Trophoblast cell (in vitro differentiated cells and primary cell): ENCODE measurements at regions not wholly inside any gene's neighbourhood (a gene's known extent, or its start where the extent isn't known, plus 50 kb on each side); places are given as distances from the start of the nearest gene placed in this dataset.

ENCODE experiments used
- DNase-seq, 2 donors: peaks; one replicate each; pipeline ENCODE4 v3.0.0-alpha.2; 2016
- H2AFZ ChIP-seq: 2 replicates; pipeline ENCODE4 v1.6.1; 2013; ENCODE audit warnings: low read length, moderate library complexity, mild to moderate bottlenecking; ENCODE audit not compliant: insufficient read depth, poor library complexity
- H2AK5ac ChIP-seq: 2 replicates; pipeline ENCODE4 v1.6.1; 2013; ENCODE audit warnings: mild to moderate bottlenecking, low read length
- H2BK120ac ChIP-seq: 2 replicates; pipeline ENCODE4 v1.6.1; 2013; ENCODE audit warnings: low read length, mild to moderate bottlenecking, moderate library complexity; ENCODE audit not compliant: insufficient read depth, poor library complexity
- H2BK12ac ChIP-seq: 2 replicates; pipeline ENCODE4 v1.6.1; 2013; ENCODE audit warnings: mild to moderate bottlenecking, low read length, moderate library complexity
- H2BK5ac ChIP-seq: 2 replicates; pipeline ENCODE4 v1.6.1; 2013; ENCODE audit warnings: low read length, low read depth, moderate library complexity, mild to moderate bottlenecking; ENCODE audit not compliant: poor library complexity
- H3K14ac ChIP-seq: 2 replicates; pipeline ENCODE4 v1.6.1; 2013; ENCODE audit warnings: mild to moderate bottlenecking, low read length
- H3K18ac ChIP-seq: 2 replicates; pipeline ENCODE4 v1.6.1; 2013; ENCODE audit warnings: mild to moderate bottlenecking, low read length
- H3K23ac ChIP-seq: 2 replicates; pipeline ENCODE4 v1.6.1; 2013; ENCODE audit warnings: low read length
- H3K27ac ChIP-seq: 2 replicates; pipeline ENCODE4 v1.5.1; 2013; ENCODE audit warnings: low read depth, mild to moderate bottlenecking, inconsistent platforms, low read length, moderate library complexity
- H3K27me3 ChIP-seq: 2 replicates; pipeline ENCODE4 v1.6.1; 2013; ENCODE audit warnings: inconsistent platforms, mild to moderate bottlenecking, low read length, moderate library complexity; ENCODE audit not compliant: insufficient read depth
- H3K36me3 ChIP-seq, 2 experiments: 1 replicate in 1 of 2; 2 replicates in 1 of 2; pipeline ENCODE4 v1.6.1; 2013; ENCODE audit warnings: low read length in 2 of 2, mild to moderate bottlenecking in 2 of 2, moderate library complexity in 1 of 2; ENCODE audit not compliant: insufficient read depth in 2 of 2, control insufficient read depth in 1 of 2
- H3K4ac ChIP-seq: 2 replicates; pipeline ENCODE4 v1.6.1; 2013; ENCODE audit warnings: low read depth, mild to moderate bottlenecking, low read length, moderate library complexity
- H3K4me1 ChIP-seq, 2 experiments: 1 replicate in 1 of 2; 2 replicates in 1 of 2; pipeline ENCODE4 v1.6.1; 2013; ENCODE audit warnings: low read length in 2 of 2, mild to moderate bottlenecking in 2 of 2, moderate library complexity in 1 of 2; ENCODE audit not compliant: insufficient read depth in 2 of 2, control insufficient read depth in 1 of 2
- H3K4me2 ChIP-seq: 2 replicates; pipeline ENCODE4 v1.6.1; 2013; ENCODE audit warnings: inconsistent platforms, mild to moderate bottlenecking, low read length, moderate library complexity
- H3K4me3 ChIP-seq: 2 replicates; pipeline ENCODE4 v1.5.1; 2013; ENCODE audit warnings: mild to moderate bottlenecking, low read depth, low read length, inconsistent platforms
- H3K79me1 ChIP-seq: one replicate; pipeline ENCODE4 v1.6.1; 2013; ENCODE audit warnings: low read length
- H3K79me2 ChIP-seq: 2 replicates; pipeline ENCODE4 v1.6.1; 2013; ENCODE audit warnings: low read length, mild to moderate bottlenecking; ENCODE audit not compliant: control insufficient read depth, insufficient read depth, poor library complexity
- H3K9ac ChIP-seq: 2 replicates; pipeline ENCODE4 v1.6.1; 2013; ENCODE audit warnings: mild to moderate bottlenecking, low read length
- H3K9me3 ChIP-seq: 2 replicates; pipeline ENCODE4 v1.6.1; 2013; ENCODE audit warnings: low read depth, mild to moderate bottlenecking, control low read depth, inconsistent platforms, low read length; ENCODE audit not compliant: insufficient read depth
- H4K12ac ChIP-seq: 2 replicates; pipeline ENCODE4 v1.6.1; 2013; ENCODE audit warnings: low read depth, mild to moderate bottlenecking, low read length, moderate library complexity
- H4K8ac ChIP-seq: 2 replicates; pipeline ENCODE4 v1.6.1; 2013; ENCODE audit warnings: low read depth, mild to moderate bottlenecking, low read length, moderate library complexity
- H4K91ac ChIP-seq: one replicate; pipeline ENCODE4 v1.6.1; 2013; ENCODE audit warnings: low read depth, mild to moderate bottlenecking, low read length, moderate library complexity
- WGBS: extraction: QIAGEN DNeasy Blood & Tissue Kit; methylation state at CpG from one replicate; pipeline ENCODE4 v1.1.7; 2013; ENCODE audit warnings: missing lambda C conversion rate; ENCODE audit not compliant: insufficient read length, insufficient coverage; ENCODE audit errors: extremely low coverage; 5-methylcytosine and 5-hydroxymethylcytosine counted together

DNA sequence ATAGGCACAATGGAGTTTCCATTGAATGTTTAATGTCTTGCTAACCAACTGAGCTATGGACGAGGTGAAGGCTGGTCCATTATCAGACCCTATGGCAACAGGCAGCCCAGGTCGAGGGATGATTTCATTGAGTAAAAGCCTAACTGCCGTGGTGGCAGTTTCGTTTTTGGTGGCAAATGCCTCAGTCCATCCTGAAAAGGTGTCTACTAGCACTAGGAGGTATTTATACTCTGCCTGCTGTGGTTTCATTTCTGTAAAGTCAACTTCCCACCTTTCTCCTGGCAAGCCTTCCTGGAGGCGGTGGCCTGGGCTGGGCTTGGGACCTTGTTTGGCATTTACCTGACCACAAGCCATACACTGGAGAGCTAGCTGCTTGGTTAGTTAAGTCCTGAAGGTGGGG, 75.8 kb downstream of the PRR15 start:
- Histone ChIP-seq H3K9ac (no peak overlapping the region), H3K4ac (no peak overlapping the region), H4K12ac (no peak overlapping the region), H3K23ac (no peak overlapping the region), H2AFZ (no peak overlapping the region), H2BK12ac (no peak overlapping the region), H3K27ac (no peak overlapping the region), H3K4me2 (no peak overlapping the region), H3K27me3 (no peaks in the 10 kb centered on the region), H3K9me3 (no peaks in the 10 kb centered on the region), H4K8ac (no peak overlapping the region), H2BK120ac (no peak overlapping the region), H3K4me3 (no peak overlapping the region), H3K36me3 (no peaks in the 10 kb centered on the region), H4K91ac (no peak overlapping the region), H3K79me2 (no peaks in the 10 kb centered on the region), H2BK5ac (no peak overlapping the region), H2AK5ac (no peak overlapping the region), H3K18ac (no peak overlapping the region), H3K79me1 (peaks cover 3% of the 10 kb centered on the region), H3K4me1 (peaks cover 7 to 17% of the 10 kb centered on the region in 2 experiments), H3K14ac (no peak overlapping the region)
- no CpG with 5 or more reads among the region's 5 CpGs for WGBS
- DNase-seq: no peak

DNA sequence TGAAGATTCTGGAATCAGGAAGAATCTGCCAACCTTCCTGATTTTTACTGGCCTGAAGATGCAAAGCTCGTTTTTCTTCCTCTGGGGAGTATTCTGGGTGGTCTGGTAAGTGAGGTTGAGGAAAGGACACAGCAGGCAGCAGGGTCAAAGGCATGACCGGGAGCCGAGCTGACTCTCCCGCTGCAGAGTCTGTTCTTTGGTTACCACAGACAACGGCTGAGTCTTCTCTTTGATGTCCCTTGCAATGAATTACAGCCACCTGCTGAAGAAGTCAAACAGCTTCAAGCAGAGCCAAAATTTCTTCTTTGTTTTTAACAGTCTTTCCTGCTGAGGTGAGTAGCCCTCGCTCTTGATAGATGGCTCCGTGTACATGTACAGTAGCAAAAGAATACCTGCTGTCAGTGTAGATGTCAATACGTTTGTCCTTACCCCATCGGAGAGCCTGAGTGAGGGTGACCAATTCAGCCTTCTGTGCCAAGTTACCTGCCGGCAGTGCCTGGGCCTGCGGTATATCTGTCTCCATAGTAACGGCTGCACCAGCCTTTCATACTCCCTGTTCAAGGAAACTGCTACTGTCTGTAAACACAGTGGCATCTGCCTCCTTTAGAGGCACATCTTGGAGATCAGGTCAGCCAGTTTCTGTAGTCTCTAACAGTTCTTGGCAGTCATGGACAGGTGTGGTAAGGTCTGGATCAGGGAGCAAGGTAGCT, 76.4 kb downstream of the PRR15 start:
- no peaks in the 10 kb centered on the region for H3K79me2 ChIP-seq
- H3K4me3 ChIP-seq: no peak overlapping the region
- H3K27me3 ChIP-seq: no peaks in the 10 kb centered on the region
- H2AK5ac ChIP-seq: no peak overlapping the region
- H3K4ac ChIP-seq: no peak overlapping the region
- no peak overlapping the region for H2BK12ac ChIP-seq
- H3K9ac ChIP-seq: no peak overlapping the region
- DNase-seq: no peak
- no peaks in the 10 kb centered on the region for H3K9me3 ChIP-seq
- H2BK120ac ChIP-seq: no peak overlapping the region
- H4K91ac ChIP-seq: no peak overlapping the region
- no peaks in the 10 kb centered on the region for H3K36me3 ChIP-seq
- no peak overlapping the region for H3K18ac ChIP-seq
- H4K8ac ChIP-seq: no peak overlapping the region
- no peak overlapping the region for H4K12ac ChIP-seq
- H2BK5ac ChIP-seq: no peak overlapping the region
- H3K27ac ChIP-seq: no peak overlapping the region
- no peak overlapping the region for H3K23ac ChIP-seq
- H3K4me2 ChIP-seq: no peak overlapping the region
- no CpG with 5 or more reads among the region's 12 CpGs for WGBS
- no peak overlapping the region for H2AFZ ChIP-seq
- no peak overlapping the region for H3K14ac ChIP-seq
- peaks cover 7 to 17% of the 10 kb centered on the region in 2 experiments for H3K4me1 ChIP-seq
- H3K79me1 ChIP-seq: peaks cover 3% of the 10 kb centered on the region

DNA sequence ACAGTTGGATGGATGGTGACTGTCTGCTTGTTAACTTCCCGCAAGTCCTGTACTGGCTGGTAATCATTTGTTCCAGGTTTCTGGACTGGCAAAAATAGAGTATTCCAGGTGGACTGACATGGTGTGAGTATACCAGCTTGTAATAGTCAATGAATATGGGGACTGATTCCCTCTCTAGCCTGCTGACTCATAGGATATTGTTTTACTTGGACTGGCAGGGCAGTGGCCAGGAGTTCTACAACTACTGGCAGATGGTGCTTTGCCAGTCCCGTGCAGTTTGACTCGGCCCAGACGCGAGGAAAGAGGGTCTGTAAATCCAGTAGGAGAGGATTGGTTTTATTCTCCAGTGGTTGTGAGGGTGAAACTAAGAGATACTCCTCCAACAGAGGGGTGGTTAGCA, 78.0 kb downstream of the PRR15 start:
- Histone ChIP-seq H2BK5ac (no peak overlapping the region), H3K4me2 (no peak overlapping the region), H3K36me3 (no peaks in the 10 kb centered on the region), H3K9ac (no peak overlapping the region), H4K8ac (no peak overlapping the region), H2BK120ac (no peak overlapping the region), H3K79me1 (peaks cover 3% of the 10 kb centered on the region), H2BK12ac (no peak overlapping the region), H4K12ac (no peak overlapping the region), H3K14ac (no peak overlapping the region), H3K9me3 (no peaks in the 10 kb centered on the region), H4K91ac (peak overlapping the region; percentile 36), H3K23ac (no peak overlapping the region), H3K79me2 (no peaks in the 10 kb centered on the region), H2AFZ (no peak overlapping the region), H2AK5ac (no peak overlapping the region), H3K27me3 (no peaks in the 10 kb centered on the region), H3K4me1 (peaks cover 7 to 17% of the 10 kb centered on the region in 2 experiments), H3K18ac (peak overlapping the region; percentile 14), H3K27ac (no peak overlapping the region), H3K4ac (no peak overlapping the region), H3K4me3 (no peak overlapping the region)
- no peak for DNase-seq
- no CpG with 5 or more reads among the region's 5 CpGs for WGBS

DNA sequence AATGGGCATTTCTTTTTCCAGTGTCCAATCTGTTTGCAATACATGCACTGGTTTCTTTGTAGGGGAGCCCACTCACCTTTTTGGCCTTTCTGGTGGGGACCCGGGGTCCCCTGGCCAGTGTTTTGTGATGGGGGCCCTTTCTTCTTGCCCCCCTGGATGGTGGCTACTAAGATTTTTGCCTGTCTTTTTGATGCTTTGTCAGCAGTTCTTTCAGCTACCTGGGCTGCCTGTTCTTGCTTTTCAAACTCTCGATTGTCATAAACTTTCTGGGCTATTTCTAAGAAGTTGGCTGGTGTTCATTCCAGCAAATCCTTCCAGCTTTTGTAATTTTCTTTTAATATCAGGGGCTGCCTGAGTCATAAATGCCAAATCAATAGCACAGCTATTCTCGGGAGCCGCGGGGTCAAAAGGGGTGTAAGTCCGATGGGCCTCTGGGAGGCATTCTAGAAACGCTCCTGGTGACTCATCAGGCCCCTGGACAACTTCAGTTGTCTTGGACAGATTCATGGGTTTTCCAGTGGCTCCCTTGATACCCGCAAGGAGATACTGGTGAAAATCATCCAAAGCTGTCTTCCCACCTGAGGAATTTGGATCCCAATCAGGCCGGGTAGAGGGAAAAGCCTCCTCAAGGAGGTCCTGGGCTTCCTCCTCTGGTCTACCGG, 79.0 kb downstream of the PRR15 start:
- Histone ChIP-seq H3K14ac (no peak overlapping the region), H3K23ac (no peak overlapping the region), H3K9ac (no peak overlapping the region), H3K18ac (no peak overlapping the region), H4K12ac (no peak overlapping the region), H2BK5ac (peak overlapping the region; percentile 18), H3K4me1 (peaks cover 10 to 20% of the 10 kb centered on the region in 2 experiments), H4K8ac (no peak overlapping the region), H3K4ac (no peak overlapping the region), H3K9me3 (no peaks in the 10 kb centered on the region), H3K79me2 (no peaks in the 10 kb centered on the region), H3K27me3 (no peaks in the 10 kb centered on the region), H4K91ac (peak overlapping the region; percentile 36), H3K4me3 (no peak overlapping the region), H2AFZ (no peak overlapping the region), H3K36me3 (no peaks in the 10 kb centered on the region), H2BK12ac (no peak overlapping the region), H2BK120ac (no peak overlapping the region), H3K79me1 (peaks cover 3% of the 10 kb centered on the region), H3K4me2 (no peak overlapping the region), H3K27ac (no peak overlapping the region), H2AK5ac (no peak overlapping the region)
- WGBS: no CpG with 5 or more reads among the region's 10 CpGs
- DNase-seq: no peak
